HG03521 (cell line): ENCODE measurements at regions not wholly inside any gene's neighbourhood (a gene's known extent, or its start where the extent isn't known, plus 50 kb on each side); places are given as distances from the start of the nearest gene placed in this dataset.
"Not testable (repeated sequence)": the region's sequence is repeated elsewhere in the genome, so short reads cannot be mapped to it uniquely, and the experiment has no call there.

ENCODE experiments used
- ATAC-seq: cut with Tn5 transposase; IDR thresholded peaks from one replicate; pipeline ENCODE4 v1.9.1; 2021; ENCODE audit warnings: mild to moderate bottlenecking, moderate library complexity; ENCODE audit not compliant: unreplicated experiment

GRCh38 chr4:158395889-158396288 is 125.8 kb upstream of the RXFP1 start:
- ATAC-seq, result no peak

- no peak for ATAC-seq
These were observed 123.9 kb upstream of the RXFP1 start for GRCh38 chr4:158397781-158398180.

DNA sequence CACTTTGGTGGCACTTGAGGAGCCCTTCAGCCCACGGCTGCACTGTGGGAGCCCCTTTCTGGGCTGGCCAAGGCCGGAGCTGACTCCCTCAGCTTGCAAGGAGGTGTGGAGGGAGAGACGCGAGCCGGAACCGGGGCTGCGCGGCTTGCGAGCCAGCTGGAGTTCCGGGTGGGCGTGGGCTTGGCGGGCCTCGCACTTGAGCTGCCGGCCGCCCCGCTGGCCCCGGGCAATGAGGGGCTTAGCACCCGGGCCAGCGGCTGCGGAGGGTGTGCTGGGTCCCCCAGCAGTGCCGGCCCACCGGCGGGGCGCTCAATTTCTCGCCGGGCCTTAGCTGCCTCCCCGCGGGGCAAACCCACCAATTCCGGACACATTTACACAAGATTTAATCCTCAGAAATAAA is 113.7 kb upstream of the RXFP1 start:
- ATAC-seq, result not testable (repeated sequence)

GRCh38 chr4:158410272-158410671 is 111.4 kb upstream of the RXFP1 start:
- ATAC-seq, result no peak

GRCh38 chr4:158411269-158411668 is 110.4 kb upstream of the RXFP1 start:
- ATAC-seq, result no peak

DNA sequence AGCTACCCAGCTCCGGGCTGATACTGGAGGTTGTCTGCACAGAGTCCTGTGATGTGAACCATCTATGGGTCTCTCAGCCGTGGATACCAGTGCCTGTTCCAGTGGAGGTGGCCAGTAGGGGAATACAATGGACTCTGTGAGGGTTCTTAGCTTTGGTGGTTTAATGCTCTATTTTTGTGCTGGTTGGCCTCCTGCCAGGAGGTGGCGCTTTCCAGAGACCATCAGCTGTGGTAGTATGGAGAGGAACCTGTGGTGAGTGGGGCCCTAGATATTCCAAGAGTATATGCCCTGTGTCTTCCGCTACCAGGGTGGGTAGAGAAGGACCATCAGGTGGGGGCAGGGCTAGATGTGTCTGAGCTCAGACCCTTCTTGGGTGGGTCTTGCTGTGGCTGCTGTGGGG is 103.0 kb upstream of the RXFP1 start:
- ATAC-seq, result not testable (repeated sequence)

DNA sequence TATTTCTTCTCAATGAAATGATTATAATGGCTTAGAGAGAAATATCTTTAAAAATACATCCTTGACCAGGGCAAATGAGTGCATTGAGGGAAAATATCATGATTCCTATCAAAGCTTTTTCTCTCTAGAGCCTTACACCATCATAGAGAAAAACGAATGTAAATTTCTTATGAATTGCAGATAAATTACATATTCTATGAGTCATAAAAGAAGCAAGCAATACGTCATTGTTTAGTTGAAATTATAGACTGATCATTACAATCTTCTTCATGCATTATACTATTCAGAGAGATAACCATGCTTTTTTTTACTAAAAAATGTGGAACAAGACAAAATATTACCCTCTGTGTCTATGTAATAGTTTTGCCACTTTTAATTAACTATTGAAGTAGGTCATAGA is 100.9 kb upstream of the RXFP1 start:
- no peak for ATAC-seq

- no peak for ATAC-seq
These were observed 99.1 kb upstream of the RXFP1 start for GRCh38 chr4:158422546-158422945.

DNA sequence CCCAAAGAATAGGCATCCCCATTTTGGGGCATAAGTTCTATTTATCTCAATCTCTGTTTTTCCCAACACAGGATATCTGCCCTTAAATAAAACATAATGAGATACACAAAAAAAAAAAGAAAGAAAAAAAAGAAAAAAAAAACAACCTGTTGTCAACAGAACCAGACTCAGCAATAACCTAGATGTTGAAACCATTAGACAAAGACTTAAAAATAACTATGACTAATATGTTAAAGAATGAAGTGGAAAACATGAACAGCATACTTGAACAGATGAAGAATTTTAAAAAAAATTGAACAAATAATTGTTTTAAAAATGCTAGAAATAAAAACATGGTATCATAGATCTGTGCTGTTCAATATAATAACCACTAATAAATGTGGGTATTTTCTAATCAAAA is 93.4 kb upstream of the RXFP1 start:
- no peak for ATAC-seq

GRCh38 chr4:158442736-158443135 is 78.9 kb upstream of the RXFP1 start:
- ATAC-seq, result no peak

GRCh38 chr4:158443731-158444130 is 78.0 kb upstream of the RXFP1 start:
- ATAC-seq, result no peak

GRCh38 chr4:158444621-158445020 is 77.1 kb upstream of the RXFP1 start:
- ATAC-seq, result no peak

GRCh38 chr4:158446106-158446505 is 75.6 kb upstream of the RXFP1 start:
- ATAC-seq, result no peak

DNA sequence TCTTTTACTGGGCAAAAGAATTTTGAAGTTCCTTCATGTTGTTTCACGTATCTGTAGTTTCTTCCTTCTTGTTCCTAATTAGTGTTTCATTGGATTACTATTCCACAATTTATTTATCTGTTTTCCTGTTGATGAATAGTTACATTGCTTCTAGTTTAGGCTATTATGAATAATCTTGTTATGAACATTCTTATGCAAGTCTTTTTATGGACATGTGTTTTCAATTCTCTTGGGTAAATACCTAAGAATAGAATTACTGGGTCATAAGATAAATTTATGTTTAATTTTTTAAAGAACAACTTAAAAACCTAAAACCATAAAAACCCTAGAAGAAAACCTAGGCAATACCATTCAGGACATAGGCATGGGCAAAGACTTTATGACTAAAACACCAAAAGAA is 70.9 kb upstream of the RXFP1 start:
- ATAC-seq, result no peak

GRCh38 chr4:158452116-158452515 is 69.6 kb upstream of the RXFP1 start:
- not testable (repeated sequence) for ATAC-seq

DNA sequence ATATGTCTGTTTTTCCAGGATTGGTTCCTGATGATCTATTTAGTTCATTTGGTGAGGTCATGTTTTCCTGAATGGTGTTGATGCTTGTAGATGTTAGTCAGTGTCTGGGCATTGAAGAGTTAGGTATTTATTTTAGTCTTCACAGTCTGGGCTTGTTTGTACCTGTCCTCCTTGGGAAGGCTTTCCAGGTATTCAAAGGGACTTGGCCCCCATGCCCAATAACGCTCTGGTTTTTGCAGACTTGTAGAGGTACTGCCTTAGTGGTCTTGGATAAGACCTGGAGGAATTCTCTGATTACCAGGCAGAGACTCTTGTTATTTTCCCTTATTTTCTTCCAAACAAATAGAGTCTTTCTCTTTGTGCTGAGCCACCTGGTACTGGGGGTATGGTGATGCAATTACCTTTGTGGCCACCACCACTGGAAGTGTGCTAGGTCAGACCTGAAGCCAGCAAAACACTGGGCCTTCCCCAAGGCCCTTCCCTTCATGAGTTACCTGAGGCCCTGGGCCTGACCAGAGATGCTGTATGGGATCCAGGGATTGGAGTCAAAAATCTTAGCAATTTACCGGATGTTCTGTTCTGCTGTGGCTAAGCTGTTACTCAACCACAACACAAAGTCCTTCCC is 63.3 kb upstream of the RXFP1 start:
- no peak for ATAC-seq

DNA sequence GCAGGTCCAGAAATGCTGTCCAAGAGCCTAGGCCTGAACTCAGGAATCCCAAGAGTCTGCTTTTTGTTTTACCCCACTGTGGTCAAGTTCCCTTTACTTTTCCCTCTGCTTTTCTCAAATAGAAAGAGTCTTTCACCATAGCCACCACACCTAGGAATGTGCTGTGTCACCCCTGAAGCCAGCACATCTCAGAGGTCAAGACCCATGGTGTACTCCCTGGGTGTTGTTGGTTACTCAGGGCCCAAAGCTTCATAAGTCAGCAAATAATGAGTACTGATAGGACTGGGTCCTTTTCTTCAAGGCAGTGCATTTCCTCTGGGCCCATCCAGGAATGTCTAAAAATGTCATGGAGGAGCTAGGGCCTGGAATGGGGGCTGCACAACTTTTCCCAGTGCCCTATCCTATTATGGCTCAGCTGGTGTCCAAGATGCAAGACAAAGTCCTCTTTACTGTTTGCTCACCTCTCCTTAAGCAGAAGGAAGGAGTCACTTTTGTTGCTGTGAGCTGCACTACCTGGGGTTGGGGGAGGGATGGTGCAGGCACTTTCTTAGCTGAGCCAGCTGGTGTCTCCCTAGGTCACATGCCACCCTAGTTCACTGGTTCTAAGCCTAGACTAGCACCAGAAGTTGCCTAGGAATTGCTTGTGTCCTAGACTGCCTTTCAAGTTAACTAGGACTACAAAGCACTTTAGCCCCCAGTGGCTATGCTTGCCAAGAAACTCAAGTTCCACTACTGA is 62.4 kb upstream of the RXFP1 start:
- ATAC-seq, result no peak

- ATAC-seq, result no peak
These were observed 60.3 kb upstream of the RXFP1 start for GRCh38 chr4:158461336-158461735.

DNA sequence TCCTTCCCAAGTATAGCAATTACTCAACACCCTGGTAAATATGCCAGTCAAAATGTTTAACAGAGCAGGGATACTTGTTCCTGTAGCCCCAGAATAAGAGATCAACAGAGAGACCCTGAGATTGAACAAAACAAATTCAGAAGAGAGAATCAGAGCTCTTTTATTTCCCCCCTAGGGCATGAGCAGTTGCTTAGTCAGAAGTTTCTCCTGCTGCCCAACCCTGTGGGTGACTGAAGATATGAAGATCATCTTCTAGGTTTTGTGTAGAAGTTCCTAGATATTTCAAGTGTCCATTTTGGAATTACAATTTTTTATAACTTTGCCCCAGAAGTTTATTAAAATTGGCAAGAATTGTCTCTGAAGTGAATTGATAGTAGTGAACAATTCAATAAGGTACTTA is 59.1 kb upstream of the RXFP1 start:
- no peak for ATAC-seq
